ENCODE measurements at regions not wholly inside any gene's neighbourhood (a gene's known extent, or its start where the extent isn't known, plus 50 kb on each side); places are given as distances from the start of the nearest gene placed in this dataset.

- no peak for DNase-seq
Observed at GRCh38 chr1:98420376-98421084, 241.0 kb upstream of the SNX7 start.

- no peak for DNase-seq
Observed at GRCh38 chr1:98417820-98418219, 243.7 kb upstream of the SNX7 start.

- DNase-seq = no peak
Observed at GRCh38 chr1:98410082-98410481, 251.4 kb upstream of the SNX7 start.

- no peak for DNase-seq
Observed at GRCh38 chr1:98406352-98407088, 255.0 kb upstream of the SNX7 start.

GRCh38 chr1:98405581-98406074, 255.9 kb upstream of the SNX7 start:
- DNase-seq = no peak

- no peak for DNase-seq
Observed at GRCh38 chr1:98404866-98405265, 256.7 kb upstream of the SNX7 start.

GRCh38 chr1:98403963-98404480, 257.5 kb upstream of the SNX7 start:
- DNase-seq = no peak

GRCh38 chr1:98402860-98403259, 258.7 kb upstream of the SNX7 start:
- no peak for DNase-seq

GRCh38 chr1:98400446-98400845, 261.1 kb upstream of the SNX7 start:
- no peak for DNase-seq

GRCh38 chr1:98399218-98399617, 262.3 kb upstream of the SNX7 start:
- no peak for DNase-seq

GRCh38 chr1:98398649-98399048, 262.9 kb upstream of the SNX7 start:
- no peak for DNase-seq

- no peak for DNase-seq
Observed at GRCh38 chr1:98398092-98398491, 263.4 kb upstream of the SNX7 start.

- no peak for DNase-seq
Observed at GRCh38 chr1:98393719-98394118, 267.8 kb upstream of the SNX7 start.

- no peak for DNase-seq
Observed at GRCh38 chr1:98391175-98391574, 270.3 kb upstream of the SNX7 start.

GRCh38 chr1:98389809-98390208, 271.7 kb upstream of the SNX7 start:
- no peak for DNase-seq

- DNase-seq = no peak
Observed at GRCh38 chr1:98388441-98388840, 273.1 kb upstream of the SNX7 start.

- no peak for DNase-seq
Observed at GRCh38 chr1:98387701-98388100, 273.8 kb upstream of the SNX7 start.

- DNase-seq = no peak
Observed at GRCh38 chr1:98386675-98387440, 274.7 kb upstream of the SNX7 start.

- DNase-seq = no peak
Observed at GRCh38 chr1:98385652-98386051, 275.9 kb upstream of the SNX7 start.

GRCh38 chr1:98384461-98385141, 276.9 kb upstream of the SNX7 start:
- no peak for DNase-seq

- DNase-seq = no peak
Observed at GRCh38 chr1:98382986-98383740, 278.4 kb upstream of the SNX7 start.

GRCh38 chr1:98382586-98382985, 278.9 kb upstream of the SNX7 start:
- no peak for DNase-seq

Data from activated CD8-positive, alpha-beta memory T cell treated with anti-CD3 and anti-CD28 coated beads for 24 hours (primary cell).